HEK293 (cell line): ENCODE measurements at regions not wholly inside any gene's neighbourhood (a gene's known extent, or its start where the extent isn't known, plus 50 kb on each side); places are given as distances from the start of the nearest gene placed in this dataset.

Experiments used
- ATF2 ChIP-seq: fragments of 450-650 bp; formaldehyde crosslinking; IDR thresholded peaks from 2 replicates; pipeline ENCODE4 v1.5.1; 2016; ENCODE audit warnings: missing biosample characterization, missing genetic modification characterization, low read depth
- CTCF ChIP-seq: fragments of 450-650 bp; formaldehyde crosslinking; IDR thresholded peaks from 2 replicates; pipeline ENCODE4 v1.5.1; 2016; ENCODE audit warnings: missing biosample characterization, missing genetic modification characterization
- ZBTB6 ChIP-seq: fragments of 450-650 bp; formaldehyde crosslinking; IDR thresholded peaks from 2 replicates; pipeline ENCODE4 v1.5.1; 2017; ENCODE audit warnings: missing biosample characterization, missing genetic modification characterization
- ZNF174 ChIP-seq: fragments of 450-650 bp; formaldehyde crosslinking; IDR thresholded peaks from 2 replicates; pipeline ENCODE4 v1.5.0; 2017; ENCODE audit warnings: missing biosample characterization, mild to moderate bottlenecking, missing genetic modification characterization
- ZNF521 ChIP-seq: fragments of 450-650 bp; formaldehyde crosslinking; IDR thresholded peaks from 2 replicates; pipeline ENCODE4 v1.5.1; 2017; ENCODE audit warnings: missing biosample characterization, mild to moderate bottlenecking, missing genetic modification characterization
- ZNF626 ChIP-seq: fragments of 450-650 bp; sonication (Bioruptor Pico); formaldehyde crosslinking; IDR thresholded peaks from 2 replicates; pipeline ENCODE4 v1.5.1; 2018; ENCODE audit warnings: missing biosample characterization, missing genetic modification characterization, inconsistent platforms
- TF ChIP-seq, protein P1 (sequence below): fragments of 450-650 bp; formaldehyde crosslinking; IDR thresholded peaks from 2 replicates; pipeline ENCODE4 v1.5.1; 2016; ENCODE audit warnings: missing biosample characterization, missing genetic modification characterization

DNA sequence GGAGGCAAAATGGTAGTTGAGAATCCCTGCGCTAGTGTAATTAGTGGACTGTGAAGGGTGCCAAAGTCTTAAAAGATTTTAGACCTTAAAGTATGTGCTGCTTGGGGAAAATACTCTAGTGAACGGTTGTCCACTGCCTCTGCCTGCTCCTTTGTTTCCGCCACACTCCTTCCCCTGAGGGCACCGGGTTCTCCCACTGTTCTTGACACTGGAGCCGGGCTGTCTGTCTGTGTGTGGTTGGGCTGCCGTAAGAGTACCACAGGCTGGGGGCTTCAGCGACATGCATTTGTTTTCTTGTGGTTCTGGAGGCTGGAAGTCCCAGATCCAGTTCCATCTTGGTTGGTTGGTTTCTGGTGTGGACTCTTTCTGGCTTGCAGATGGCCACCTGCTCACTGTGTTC lies 76.2 kb downstream of the CLDN34 start:
- TF ChIP-seq ZNF174 (tag by site-specific recombination) = no peak
- no peak for TF ChIP-seq CTCF (tag by site-specific recombination)
- TF ChIP-seq ZBTB6 = no peak
- no peak for TF ChIP-seq ZNF521
- TF ChIP-seq ATF2 (tag by site-specific recombination) = no peak
- TF ChIP-seq, protein P1, sequence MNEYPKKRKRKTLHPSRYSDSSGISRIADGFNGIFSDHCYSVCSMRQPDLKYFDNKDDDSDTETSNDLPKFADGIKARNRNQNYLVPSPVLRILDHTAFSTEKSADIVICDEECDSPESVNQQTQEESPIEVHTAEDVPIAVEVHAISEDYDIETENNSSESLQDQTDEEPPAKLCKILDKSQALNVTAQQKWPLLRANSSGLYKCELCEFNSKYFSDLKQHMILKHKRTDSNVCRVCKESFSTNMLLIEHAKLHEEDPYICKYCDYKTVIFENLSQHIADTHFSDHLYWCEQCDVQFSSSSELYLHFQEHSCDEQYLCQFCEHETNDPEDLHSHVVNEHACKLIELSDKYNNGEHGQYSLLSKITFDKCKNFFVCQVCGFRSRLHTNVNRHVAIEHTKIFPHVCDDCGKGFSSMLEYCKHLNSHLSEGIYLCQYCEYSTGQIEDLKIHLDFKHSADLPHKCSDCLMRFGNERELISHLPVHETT (tag by site-specific recombination) = no peak
- no peak for TF ChIP-seq ZNF626 (tag by site-specific recombination)
